ENCODE measurements at regions not wholly inside any gene's neighbourhood (a gene's known extent, or its start where the extent isn't known, plus 50 kb on each side); places are given as distances from the start of the nearest gene placed in this dataset.

DNA sequence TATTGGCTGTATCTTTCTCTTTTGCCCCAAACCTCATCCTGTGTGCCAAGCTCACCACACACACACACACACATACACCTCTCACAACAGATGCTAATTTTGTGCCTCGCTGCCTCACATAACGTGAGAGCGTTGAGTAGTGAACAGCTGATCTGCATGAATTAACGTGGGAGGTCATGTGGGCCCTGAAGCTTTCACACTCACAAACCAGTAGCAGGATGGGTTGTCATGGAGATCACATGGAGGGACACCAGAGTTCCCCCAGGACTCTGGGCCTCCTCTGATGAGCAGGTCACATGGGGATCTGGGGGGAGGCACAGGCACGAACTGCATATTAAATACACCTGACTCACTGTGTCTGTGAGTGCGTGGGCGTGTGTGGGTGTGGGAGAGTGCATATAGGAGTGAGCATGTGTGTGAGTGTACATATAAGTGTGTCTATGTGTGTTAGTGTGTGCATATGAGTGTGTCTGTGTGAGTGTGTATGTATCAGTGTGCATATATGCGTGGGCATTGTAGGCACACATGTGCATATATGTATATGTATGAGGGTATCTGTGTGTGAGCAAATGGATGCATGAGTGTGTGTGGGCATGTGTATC is 62.7 kb upstream of the SULF2 start:
- TF ChIP-seq, protein P1, sequence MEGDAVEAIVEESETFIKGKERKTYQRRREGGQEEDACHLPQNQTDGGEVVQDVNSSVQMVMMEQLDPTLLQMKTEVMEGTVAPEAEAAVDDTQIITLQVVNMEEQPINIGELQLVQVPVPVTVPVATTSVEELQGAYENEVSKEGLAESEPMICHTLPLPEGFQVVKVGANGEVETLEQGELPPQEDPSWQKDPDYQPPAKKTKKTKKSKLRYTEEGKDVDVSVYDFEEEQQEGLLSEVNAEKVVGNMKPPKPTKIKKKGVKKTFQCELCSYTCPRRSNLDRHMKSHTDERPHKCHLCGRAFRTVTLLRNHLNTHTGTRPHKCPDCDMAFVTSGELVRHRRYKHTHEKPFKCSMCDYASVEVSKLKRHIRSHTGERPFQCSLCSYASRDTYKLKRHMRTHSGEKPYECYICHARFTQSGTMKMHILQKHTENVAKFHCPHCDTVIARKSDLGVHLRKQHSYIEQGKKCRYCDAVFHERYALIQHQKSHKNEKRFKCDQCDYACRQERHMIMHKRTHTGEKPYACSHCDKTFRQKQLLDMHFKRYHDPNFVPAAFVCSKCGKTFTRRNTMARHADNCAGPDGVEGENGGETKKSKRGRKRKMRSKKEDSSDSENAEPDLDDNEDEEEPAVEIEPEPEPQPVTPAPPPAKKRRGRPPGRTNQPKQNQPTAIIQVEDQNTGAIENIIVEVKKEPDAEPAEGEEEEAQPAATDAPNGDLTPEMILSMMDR (IDR thresholded peaks at IDR 0.05), result no peak
- no peak for TF ChIP-seq MXD4 (CRISPR knock-in tag; IDR thresholded peaks at IDR 0.05; ENCODE audit: borderline replicate concordance)
